Smooth muscle cell (in vitro differentiated cells): ENCODE measurements at regions not wholly inside any gene's neighbourhood (a gene's known extent, or its start where the extent isn't known, plus 50 kb on each side); places are given as distances from the start of the nearest gene placed in this dataset.

Source experiments
- DNase-seq: peaks from one replicate; lab custom pipeline; 2025; ENCODE audit not compliant: unreplicated experiment; lab: John Stamatoyannopoulos, UW
- H2AFZ ChIP-seq: fragments of 200-600 bp; sonication (generic); 2 replicates; pipeline ENCODE4 v1.6.0; 2016; ENCODE audit warnings: antibody characterized with exemption, low read depth, mild to moderate bottlenecking
- H3F3A ChIP-seq: fragments of 200-600 bp; sonication (generic); 2 replicates; pipeline ENCODE4 v1.6.0; 2017; ENCODE audit warnings: antibody characterized with exemption, low read depth
- H3K27ac ChIP-seq: fragments of 200-600 bp; sonication (generic); 2 replicates; pipeline ENCODE4 v1.5.1; 2016; ENCODE audit warnings: low read depth, mild to moderate bottlenecking
- H3K27me3 ChIP-seq: fragments of 200-600 bp; sonication (generic); 2 replicates; pipeline ENCODE4 v1.6.1; 2016; ENCODE audit warnings: low read depth, mild to moderate bottlenecking
- H3K36me3 ChIP-seq: fragments of 200-600 bp; sonication (generic); 2 replicates; pipeline ENCODE4 v1.5.1; 2016; ENCODE audit warnings: low read depth
- H3K4me1 ChIP-seq: fragments of 200-600 bp; sonication (generic); 2 replicates; pipeline ENCODE4 v1.5.1; 2016; ENCODE audit warnings: low read depth
- H3K4me2 ChIP-seq: fragments of 200-600 bp; sonication (generic); 2 replicates; pipeline ENCODE4 v1.6.0; 2016; ENCODE audit warnings: mild to moderate bottlenecking
- H3K4me3 ChIP-seq: fragments of 200-600 bp; sonication (generic); 2 replicates; pipeline ENCODE4 v1.5.1; 2016; ENCODE audit warnings: mild to moderate bottlenecking
- H3K79me2 ChIP-seq: fragments of 200-600 bp; sonication (generic); 2 replicates; pipeline ENCODE4 v1.6.0; 2016; ENCODE audit warnings: low read depth, mild to moderate bottlenecking
- H3K9ac ChIP-seq: fragments of 200-600 bp; sonication (generic); 2 replicates; pipeline ENCODE4 v1.6.0; 2016; ENCODE audit warnings: low read depth
- H3K9me3 ChIP-seq: fragments of 200-600 bp; sonication (generic); replicated peaks from 2 replicates; pipeline ENCODE4 v1.5.1; 2016; ENCODE audit warnings: low read depth
- H4K20me1 ChIP-seq: fragments of 200-600 bp; sonication (generic); 2 replicates; pipeline ENCODE4 v1.6.0; 2016; ENCODE audit warnings: low read depth
- CTCF ChIP-seq: fragments of 200-600 bp; sonication (generic); IDR thresholded peaks from 2 replicates; pipeline ENCODE4 v1.5.1; 2017; ENCODE audit warnings: borderline replicate concordance, mild to moderate bottlenecking, antibody characterized with exemption; ENCODE audit not compliant: insufficient read depth, poor library complexity, severe bottlenecking
- WGBS: methylation state at CpG from one replicate; pipeline ENCODE4 v1.1.7; 2016; ENCODE audit warnings: low lambda C conversion rate; 5-methylcytosine and 5-hydroxymethylcytosine counted together

GRCh38 chr2:187978356-187978755 is 313.3 kb upstream of the GULP1 start:
- no peaks in the 10 kb centered on the region for H4K20me1 ChIP-seq
- H3F3A ChIP-seq: no peaks in the 10 kb centered on the region
- H3K79me2 ChIP-seq: no peaks in the 10 kb centered on the region
- H3K4me2 ChIP-seq: no peak overlapping the region
- 86% methylated on average over 3 of the region's 3 CpGs for WGBS
- no peaks in the 10 kb centered on the region for H3K36me3 ChIP-seq
- peaks cover 19% of the 10 kb centered on the region for H3K4me1 ChIP-seq
- no peak overlapping the region for H3K4me3 ChIP-seq
- H3K27me3 ChIP-seq: no peaks in the 10 kb centered on the region
- no peak overlapping the region for H3K9ac ChIP-seq
- no peak for DNase-seq
- H2AFZ ChIP-seq: no peak overlapping the region
- H3K9me3 ChIP-seq: no peaks in the 10 kb centered on the region
- H3K27ac ChIP-seq: no peak overlapping the region
- TF ChIP-seq CTCF: no peak

- Histone ChIP-seq H3K4me1 (peaks cover 4% of the 10 kb centered on the region), H3K27me3 (no peaks in the 10 kb centered on the region), H2AFZ (no peak overlapping the region), H3K36me3 (no peaks in the 10 kb centered on the region), H3K4me3 (no peak overlapping the region), H3F3A (no peaks in the 10 kb centered on the region), H3K79me2 (no peaks in the 10 kb centered on the region), H3K27ac (no peak overlapping the region), H4K20me1 (no peaks in the 10 kb centered on the region), H3K4me2 (peak overlapping the region; percentile 16), H3K9ac (no peak overlapping the region), H3K9me3 (no peaks in the 10 kb centered on the region)
- 9% methylated on average over 1 of the region's 1 CpG for WGBS
- no peak for DNase-seq
- no peak for TF ChIP-seq CTCF
Measured at GRCh38 chr2:187982668-187983067, 309.0 kb upstream of the GULP1 start.

- Histone ChIP-seq H3K4me2 (no peak overlapping the region), H3K4me3 (no peak overlapping the region), H3K9ac (no peak overlapping the region), H3K4me1 (peaks cover 5% of the 10 kb centered on the region), H3K9me3 (no peaks in the 10 kb centered on the region), H3K36me3 (no peaks in the 10 kb centered on the region), H3K79me2 (no peaks in the 10 kb centered on the region), H2AFZ (no peak overlapping the region), H3F3A (no peaks in the 10 kb centered on the region), H3K27me3 (no peaks in the 10 kb centered on the region), H3K27ac (no peak overlapping the region), H4K20me1 (no peaks in the 10 kb centered on the region)
- no peak for TF ChIP-seq CTCF
- no peak for DNase-seq
- WGBS: 96% methylated on average over 2 of the region's 2 CpGs
Measured at GRCh38 chr2:187985195-187985594, 306.5 kb upstream of the GULP1 start.

- H3K9ac ChIP-seq: no peak overlapping the region
- H2AFZ ChIP-seq: no peak overlapping the region
- H3K4me1 ChIP-seq: peaks cover 9% of the 10 kb centered on the region
- no peak overlapping the region for H3K4me3 ChIP-seq
- H3K27ac ChIP-seq: peak overlapping the region; percentile 64
- no peaks in the 10 kb centered on the region for H3K79me2 ChIP-seq
- H4K20me1 ChIP-seq: no peaks in the 10 kb centered on the region
- no peaks in the 10 kb centered on the region for H3K9me3 ChIP-seq
- no peak for TF ChIP-seq CTCF
- no peaks in the 10 kb centered on the region for H3K36me3 ChIP-seq
- H3F3A ChIP-seq: no peaks in the 10 kb centered on the region
- WGBS: 59% methylated on average over 4 of the region's 4 CpGs
- no peak for DNase-seq
- peak overlapping the region; percentile 64 for H3K4me2 ChIP-seq
- H3K27me3 ChIP-seq: no peaks in the 10 kb centered on the region
Measured at GRCh38 chr2:187985923-187986322, 305.8 kb upstream of the GULP1 start.
